NCI-H1694 (cell line): ENCODE measurements at regions not wholly inside any gene's neighbourhood (a gene's known extent, or its start where the extent isn't known, plus 50 kb on each side); places are given as distances from the start of the nearest gene placed in this dataset.

Experiments used
- DNase-seq: peaks from one replicate; lab custom pipeline; 2025; lab: John Stamatoyannopoulos, UW

GRCh38 chr2:117639401-117639800, 175.1 kb upstream of the DDX18 start:
- DNase-seq: no peak

GRCh38 chr2:117644403-117644802, 170.1 kb upstream of the DDX18 start:
- DNase-seq: no peak

GRCh38 chr2:117645458-117645857, 169.0 kb upstream of the DDX18 start:
- DNase-seq: no peak

- DNase-seq: no peak
Measured at GRCh38 chr2:117646099-117646498, 168.4 kb upstream of the DDX18 start.

- no peak for DNase-seq
Measured at GRCh38 chr2:117646872-117647271, 167.6 kb upstream of the DDX18 start.

- DNase-seq: no peak
Measured at GRCh38 chr2:117656546-117656945, 157.9 kb upstream of the DDX18 start.

- no peak for DNase-seq
Measured at GRCh38 chr2:117661619-117662018, 152.9 kb upstream of the DDX18 start.

GRCh38 chr2:117674172-117674571, 140.3 kb upstream of the DDX18 start:
- DNase-seq: no peak

GRCh38 chr2:117679952-117680351, 134.5 kb upstream of the DDX18 start:
- no peak for DNase-seq

GRCh38 chr2:117684919-117685318, 129.6 kb upstream of the DDX18 start:
- DNase-seq: no peak

- DNase-seq: no peak
Measured at GRCh38 chr2:117686699-117687098, 127.8 kb upstream of the DDX18 start.

GRCh38 chr2:117691595-117691994, 122.9 kb upstream of the DDX18 start:
- no peak for DNase-seq

- no peak for DNase-seq
Measured at GRCh38 chr2:117692001-117692763, 122.3 kb upstream of the DDX18 start.

GRCh38 chr2:117693154-117693553, 121.3 kb upstream of the DDX18 start:
- DNase-seq: no peak

GRCh38 chr2:117693651-117694050, 120.8 kb upstream of the DDX18 start:
- DNase-seq: no peak

- DNase-seq: no peak
Measured at GRCh38 chr2:117698287-117698686, 116.2 kb upstream of the DDX18 start.

- no peak for DNase-seq
Measured at GRCh38 chr2:117698819-117699218, 115.7 kb upstream of the DDX18 start.

- no peak for DNase-seq
Measured at GRCh38 chr2:117700471-117700870, 114.0 kb upstream of the DDX18 start.

GRCh38 chr2:117701365-117701764, 113.1 kb upstream of the DDX18 start:
- no peak for DNase-seq

GRCh38 chr2:117702098-117702497, 112.4 kb upstream of the DDX18 start:
- DNase-seq: no peak

- DNase-seq: no peak
Measured at GRCh38 chr2:117703858-117704257, 110.6 kb upstream of the DDX18 start.

GRCh38 chr2:117704818-117705217, 109.7 kb upstream of the DDX18 start:
- DNase-seq: no peak

- DNase-seq: no peak
Measured at GRCh38 chr2:117707874-117708273, 106.6 kb upstream of the DDX18 start.

GRCh38 chr2:117712684-117713083, 101.8 kb upstream of the DDX18 start:
- no peak for DNase-seq
